ENCODE measurements at regions not wholly inside any gene's neighbourhood (a gene's known extent, or its start where the extent isn't known, plus 50 kb on each side); places are given as distances from the start of the nearest gene placed in this dataset.

DNA sequence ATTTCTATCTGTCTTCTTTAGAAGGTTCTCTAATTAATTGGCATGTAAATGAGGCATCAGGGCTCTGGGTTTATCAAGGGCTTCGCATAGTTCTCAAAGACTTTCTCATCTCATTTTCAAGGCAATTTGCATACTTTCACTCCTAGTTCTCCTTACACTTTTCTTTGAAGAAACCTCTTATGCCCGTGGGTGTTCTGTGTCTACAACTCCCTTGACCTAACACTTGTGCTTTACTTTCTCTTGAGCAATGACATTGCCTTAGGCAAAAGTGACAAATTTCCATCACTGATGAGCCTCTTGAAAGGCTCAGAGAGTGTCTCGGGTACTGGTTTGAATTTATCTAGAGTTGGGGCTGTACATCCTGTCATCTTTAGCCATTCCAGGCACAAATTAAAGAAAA lies 74.7 kb upstream of the ITPRID1 start:
- no peaks in the 10 kb centered on the region for H3K36me3 ChIP-seq (ENCODE audit: low read length)
- H3K27ac ChIP-seq (ENCODE audit: low read depth, low read length) = no peak overlapping the region
- H3K9me3 ChIP-seq (ENCODE audit: insufficient read depth, low read length) = no peaks in the 10 kb centered on the region
- no peaks in the 10 kb centered on the region for H3K9me2 ChIP-seq (replicated peaks; ENCODE audit: insufficient read depth, low read length)
- no peak for TF ChIP-seq EZH2phosphoT487 (conservative IDR thresholded peaks at IDR 0.05; ENCODE audit: low read length)
- TF ChIP-seq, protein P1, sequence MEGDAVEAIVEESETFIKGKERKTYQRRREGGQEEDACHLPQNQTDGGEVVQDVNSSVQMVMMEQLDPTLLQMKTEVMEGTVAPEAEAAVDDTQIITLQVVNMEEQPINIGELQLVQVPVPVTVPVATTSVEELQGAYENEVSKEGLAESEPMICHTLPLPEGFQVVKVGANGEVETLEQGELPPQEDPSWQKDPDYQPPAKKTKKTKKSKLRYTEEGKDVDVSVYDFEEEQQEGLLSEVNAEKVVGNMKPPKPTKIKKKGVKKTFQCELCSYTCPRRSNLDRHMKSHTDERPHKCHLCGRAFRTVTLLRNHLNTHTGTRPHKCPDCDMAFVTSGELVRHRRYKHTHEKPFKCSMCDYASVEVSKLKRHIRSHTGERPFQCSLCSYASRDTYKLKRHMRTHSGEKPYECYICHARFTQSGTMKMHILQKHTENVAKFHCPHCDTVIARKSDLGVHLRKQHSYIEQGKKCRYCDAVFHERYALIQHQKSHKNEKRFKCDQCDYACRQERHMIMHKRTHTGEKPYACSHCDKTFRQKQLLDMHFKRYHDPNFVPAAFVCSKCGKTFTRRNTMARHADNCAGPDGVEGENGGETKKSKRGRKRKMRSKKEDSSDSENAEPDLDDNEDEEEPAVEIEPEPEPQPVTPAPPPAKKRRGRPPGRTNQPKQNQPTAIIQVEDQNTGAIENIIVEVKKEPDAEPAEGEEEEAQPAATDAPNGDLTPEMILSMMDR (IDR thresholded peaks at IDR 0.05; ENCODE audit: insufficient read depth, low read length, poor library complexity, severe bottlenecking) = no peak
- H3K4me3 ChIP-seq (ENCODE audit: insufficient read depth, low read length, poor library complexity, severe bottlenecking) = no peak overlapping the region
- no peak overlapping the region for H3K9ac ChIP-seq (ENCODE audit: low read length)
- H4K20me1 ChIP-seq (ENCODE audit: low read depth, low read length) = no peaks in the 10 kb centered on the region
- H2AFZ ChIP-seq (ENCODE audit: low read depth, low read length, severe bottlenecking) = no peak overlapping the region
- no peak overlapping the region for H3K4me2 ChIP-seq (ENCODE audit: low read depth, low read length, poor library complexity, severe bottlenecking)
- no peaks in the 10 kb centered on the region for H3K27me3 ChIP-seq (ENCODE audit: low read length)
- H3F3A ChIP-seq (ENCODE audit: insufficient read depth) = no peaks in the 10 kb centered on the region
- H3K79me2 ChIP-seq (ENCODE audit: insufficient read depth, low read length) = no peaks in the 10 kb centered on the region

DNA sequence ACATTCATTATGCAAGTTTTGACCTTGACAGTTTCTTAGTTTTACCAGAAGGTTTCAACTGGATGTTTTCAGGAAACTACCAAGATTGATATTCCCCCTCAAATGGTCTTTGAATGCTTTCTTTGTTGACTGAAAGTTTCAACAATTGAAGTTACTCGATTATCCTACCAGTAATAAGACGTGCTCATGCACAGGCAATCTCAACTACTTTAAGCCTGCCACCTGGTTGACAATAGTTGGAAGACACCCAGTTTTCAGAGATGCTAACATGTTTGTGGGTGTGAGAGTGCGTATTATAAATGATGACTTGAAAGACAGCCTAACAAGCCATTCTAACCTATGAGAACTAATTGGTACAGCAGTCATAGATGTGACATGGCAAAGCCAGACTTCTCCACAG lies 73.4 kb upstream of the ITPRID1 start:
- H3K36me3 ChIP-seq (ENCODE audit: low read length) = no peaks in the 10 kb centered on the region
- no peak overlapping the region for H3K4me2 ChIP-seq (ENCODE audit: low read depth, low read length, poor library complexity, severe bottlenecking)
- no peaks in the 10 kb centered on the region for H4K20me1 ChIP-seq (ENCODE audit: low read depth, low read length)
- no peaks in the 10 kb centered on the region for H3K79me2 ChIP-seq (ENCODE audit: insufficient read depth, low read length)
- no peaks in the 10 kb centered on the region for H3K27me3 ChIP-seq (ENCODE audit: low read length)
- H3K27ac ChIP-seq (ENCODE audit: low read depth, low read length) = no peak overlapping the region
- H3K9me3 ChIP-seq (ENCODE audit: insufficient read depth, low read length) = no peaks in the 10 kb centered on the region
- H3F3A ChIP-seq (ENCODE audit: insufficient read depth) = no peaks in the 10 kb centered on the region
- H2AFZ ChIP-seq (ENCODE audit: low read depth, low read length, severe bottlenecking) = no peak overlapping the region
- no peaks in the 10 kb centered on the region for H3K9me2 ChIP-seq (replicated peaks; ENCODE audit: insufficient read depth, low read length)
- H3K9ac ChIP-seq (ENCODE audit: low read length) = no peak overlapping the region
- no peak overlapping the region for H3K4me3 ChIP-seq (ENCODE audit: insufficient read depth, low read length, poor library complexity, severe bottlenecking)
- TF ChIP-seq EZH2phosphoT487 (conservative IDR thresholded peaks at IDR 0.05; ENCODE audit: low read length) = no peak
- TF ChIP-seq, protein P1 (IDR thresholded peaks at IDR 0.05; ENCODE audit: insufficient read depth, low read length, poor library complexity, severe bottlenecking) = no peak

DNA sequence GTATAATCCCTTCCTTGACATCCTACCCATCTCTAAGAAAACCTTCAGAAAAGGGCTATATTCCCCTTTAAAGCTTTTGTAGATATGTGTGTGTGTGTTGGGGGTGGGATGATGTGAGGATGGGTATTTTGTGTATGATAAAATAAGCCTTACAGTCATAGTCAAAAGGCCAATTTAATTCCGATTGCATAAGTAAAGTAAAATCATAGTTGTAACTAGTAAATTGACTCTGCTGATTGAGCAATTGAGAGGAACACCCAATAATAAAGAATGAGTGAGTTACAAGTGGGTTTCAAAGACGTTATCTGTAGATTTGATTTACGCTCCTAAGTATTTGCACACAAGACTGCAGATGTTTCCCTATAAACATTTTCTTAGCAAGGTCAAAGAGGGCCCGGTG lies 71.3 kb upstream of the ITPRID1 start:
- Histone ChIP-seq H3K27ac (ENCODE audit: low read depth, low read length) (no peak overlapping the region), H3K36me3 (ENCODE audit: low read length) (no peaks in the 10 kb centered on the region), H3F3A (ENCODE audit: insufficient read depth) (no peaks in the 10 kb centered on the region), H3K27me3 (ENCODE audit: low read length) (no peaks in the 10 kb centered on the region), H3K79me2 (ENCODE audit: insufficient read depth, low read length) (no peaks in the 10 kb centered on the region), H3K4me3 (ENCODE audit: insufficient read depth, low read length, poor library complexity, severe bottlenecking) (no peak overlapping the region), H4K20me1 (ENCODE audit: low read depth, low read length) (no peaks in the 10 kb centered on the region), H3K9me3 (ENCODE audit: insufficient read depth, low read length) (no peaks in the 10 kb centered on the region), H3K9me2 (replicated peaks; ENCODE audit: insufficient read depth, low read length) (no peaks in the 10 kb centered on the region), H3K4me2 (ENCODE audit: low read depth, low read length, poor library complexity, severe bottlenecking) (no peak overlapping the region), H3K9ac (ENCODE audit: low read length) (no peak overlapping the region), H2AFZ (ENCODE audit: low read depth, low read length, severe bottlenecking) (no peak overlapping the region)
- TF ChIP-seq, protein P1 (IDR thresholded peaks at IDR 0.05; ENCODE audit: insufficient read depth, low read length, poor library complexity, severe bottlenecking) = no peak
- no peak for TF ChIP-seq EZH2phosphoT487 (conservative IDR thresholded peaks at IDR 0.05; ENCODE audit: low read length)
